T1000 (cell line): ENCODE measurements at regions not wholly inside any gene's neighbourhood (a gene's known extent, or its start where the extent isn't known, plus 50 kb on each side); places are given as distances from the start of the nearest gene placed in this dataset.

Experiments used
- DNase-seq: peaks from one replicate; lab custom pipeline; 2025; ENCODE audit warnings: mixed read lengths; lab: John Stamatoyannopoulos, UW

- DNase-seq = no peak
These were observed 64.8 kb downstream of the CDCA7 start for GRCh38 chr2:173419506-173419905.

- no peak for DNase-seq
These were observed 70.2 kb downstream of the CDCA7 start for GRCh38 chr2:173424886-173425285.

GRCh38 chr2:173427887-173428668, 73.4 kb downstream of the CDCA7 start:
- DNase-seq = peak; percentile 67

- no peak for DNase-seq
These were observed 76.5 kb downstream of the CDCA7 start for GRCh38 chr2:173431191-173431590.

GRCh38 chr2:173432049-173432754, 77.5 kb downstream of the CDCA7 start:
- DNase-seq = no peak

- no peak for DNase-seq
These were observed 80.3 kb downstream of the CDCA7 start for GRCh38 chr2:173434762-173435569.

- no peak for DNase-seq
These were observed 80.9 kb downstream of the CDCA7 start for GRCh38 chr2:173435574-173435973.

GRCh38 chr2:173436088-173436487, 81.4 kb downstream of the CDCA7 start:
- no peak for DNase-seq

GRCh38 chr2:173441222-173441621, 86.5 kb downstream of the CDCA7 start:
- DNase-seq = no peak

- DNase-seq = no peak
These were observed 87.9 kb downstream of the CDCA7 start for GRCh38 chr2:173442542-173442941.

- no peak for DNase-seq
These were observed 92.0 kb downstream of the CDCA7 start for GRCh38 chr2:173446722-173447121.

GRCh38 chr2:173448938-173449471, 94.3 kb downstream of the CDCA7 start:
- DNase-seq = peak; percentile 76

- DNase-seq = no peak
These were observed 96.4 kb downstream of the CDCA7 start for GRCh38 chr2:173451118-173451517.

- DNase-seq = no peak
These were observed 97.3 kb downstream of the CDCA7 start for GRCh38 chr2:173451941-173452340.

- no peak for DNase-seq
These were observed 97.7 kb downstream of the CDCA7 start for GRCh38 chr2:173452416-173452815.

GRCh38 chr2:173456960-173457359, 102.3 kb downstream of the CDCA7 start:
- no peak for DNase-seq

GRCh38 chr2:173457366-173457765, 102.7 kb downstream of the CDCA7 start:
- no peak for DNase-seq

GRCh38 chr2:173458991-173459780, 104.5 kb downstream of the CDCA7 start:
- DNase-seq = no peak

GRCh38 chr2:173462892-173463840, 108.5 kb downstream of the CDCA7 start:
- no peak for DNase-seq

GRCh38 chr2:173463846-173464245, 109.2 kb downstream of the CDCA7 start:
- DNase-seq = no peak
